ENCODE measurements at regions not wholly inside any gene's neighbourhood (a gene's known extent, or its start where the extent isn't known, plus 50 kb on each side); places are given as distances from the start of the nearest gene placed in this dataset.

GRCh38 chr20:17860301-17861197 lies 108.0 kb downstream of the SNX5 start:
- DNase-seq, result no peak

GRCh38 chr20:17859616-17860232 lies 108.9 kb downstream of the SNX5 start:
- peak; percentile 58 for DNase-seq
- peak; percentile 97 for ATAC-seq
- intact Hi-C loops (cut with micrococcal nuclease), result no loop called here

More at GRCh38 chr20:17860301-17861197, 108.0 kb downstream of the SNX5 start:
- intact Hi-C loops (cut with micrococcal nuclease), result no loop called here
- ATAC-seq, result no peak

GRCh38 chr20:17859002-17859615 lies 109.5 kb downstream of the SNX5 start:
- intact Hi-C loops (cut with micrococcal nuclease), result no loop called here
- DNase-seq, result no peak
- no peak for ATAC-seq

GRCh38 chr20:17858450-17859001 lies 110.1 kb downstream of the SNX5 start:
- ATAC-seq (no peak), DNase-seq (no peak)
- intact Hi-C loops (cut with micrococcal nuclease), result no loop called here

GRCh38 chr20:17857639-17858449 lies 110.8 kb downstream of the SNX5 start:
- no peak for DNase-seq
- intact Hi-C loops (cut with micrococcal nuclease), result no loop called here
- no peak for ATAC-seq

GRCh38 chr20:17856837-17857605 lies 111.6 kb downstream of the SNX5 start:
- no peak for ATAC-seq
- intact Hi-C loops (cut with micrococcal nuclease), result no loop called here
- DNase-seq, result no peak

- intact Hi-C loops (cut with micrococcal nuclease), result no loop called here
- no peak for DNase-seq
- peak; percentile 6 for ATAC-seq
Observed at GRCh38 chr20:17856024-17856564, 112.5 kb downstream of the SNX5 start.

GRCh38 chr20:17854307-17854903 lies 114.2 kb downstream of the SNX5 start:
- peak; percentile 70 for DNase-seq
- intact Hi-C loops (cut with micrococcal nuclease), result no loop called here
- peak; percentile 33 for ATAC-seq

- DNase-seq, result no peak
- intact Hi-C loops (cut with micrococcal nuclease), result no loop called here
- ATAC-seq, result no peak
Observed at GRCh38 chr20:17852323-17852722, 116.3 kb downstream of the SNX5 start.

- intact Hi-C loops (cut with micrococcal nuclease), result no loop called here
- DNase-seq (no peak), ATAC-seq (no peak)
Observed at GRCh38 chr20:17850684-17851026, 117.9 kb downstream of the SNX5 start.

GRCh38 chr20:17849901-17850683 lies 118.5 kb downstream of the SNX5 start:
- intact Hi-C loops (cut with micrococcal nuclease), result no loop called here
- ATAC-seq (peak; percentile 88), DNase-seq (peak; percentile 80)

GRCh38 chr20:17849138-17849900 lies 119.3 kb downstream of the SNX5 start:
- no peak for ATAC-seq
- no peak for DNase-seq
- intact Hi-C loops (cut with micrococcal nuclease), result no loop called here

- no peak for DNase-seq
- ATAC-seq, result no peak
- intact Hi-C loops (cut with micrococcal nuclease), result no loop called here
Observed at GRCh38 chr20:17848249-17849048, 120.1 kb downstream of the SNX5 start.

- intact Hi-C loops (cut with micrococcal nuclease), result no loop called here
- DNase-seq, result no peak
- no peak for ATAC-seq
Observed at GRCh38 chr20:17845701-17846475, 122.7 kb downstream of the SNX5 start.
